GM23338 (cell line): ENCODE measurements at regions not wholly inside any gene's neighbourhood (a gene's known extent, or its start where the extent isn't known, plus 50 kb on each side); places are given as distances from the start of the nearest gene placed in this dataset.

Experiments
- ATAC-seq: fragments of 200-7000 bp; cut with Tn5 transposase; 3 replicates; pipeline ENCODE4 v1.9.1; 2020
- DNase-seq: peaks from one replicate; pipeline ENCODE4 v3.0.0-alpha.2; 2015; ENCODE audit warnings: low spot score
- H2AFZ ChIP-seq: fragments of 200-600 bp; sonication (generic); 2 replicates; pipeline ENCODE4 v1.8.0; 2016; ENCODE audit warnings: antibody characterized with exemption, mild to moderate bottlenecking, moderate library complexity
- H3F3A ChIP-seq: fragments of 200-600 bp; sonication (generic); replicated peaks from 2 replicates; pipeline ENCODE4 v1.8.0; 2017; ENCODE audit warnings: antibody characterized with exemption, mixed run types, low read depth
- H3K27ac ChIP-seq: fragments of 200-600 bp; sonication (generic); 2 replicates; pipeline ENCODE4 v1.6.1; 2016; ENCODE audit warnings: low read depth
- H3K27me3 ChIP-seq: fragments of 200-600 bp; sonication (generic); 2 replicates; pipeline ENCODE4 v1.8.0; 2016; ENCODE audit warnings: mild to moderate bottlenecking, mixed run types, moderate library complexity; ENCODE audit not compliant: insufficient read depth
- H3K36me3 ChIP-seq: fragments of 200-600 bp; sonication (generic); 2 replicates; pipeline ENCODE4 v1.8.0; 2016; ENCODE audit warnings: mild to moderate bottlenecking; ENCODE audit not compliant: insufficient read depth
- H3K4me1 ChIP-seq: fragments of 200-600 bp; sonication (generic); 2 replicates; pipeline ENCODE4 v1.8.0; 2016; ENCODE audit warnings: mild to moderate bottlenecking, moderate library complexity; ENCODE audit not compliant: insufficient read depth
- H3K4me2 ChIP-seq: fragments of 200-600 bp; sonication (generic); 2 replicates; pipeline ENCODE4 v1.7.1; 2017; ENCODE audit warnings: mixed run types
- H3K4me3 ChIP-seq: fragments of 200-600 bp; sonication (generic); 2 replicates; pipeline ENCODE4 v1.6.1; 2016; ENCODE audit warnings: mixed run types
- H3K79me2 ChIP-seq: fragments of 200-600 bp; sonication (generic); replicated peaks from 2 replicates; pipeline ENCODE4 v1.8.0; 2017; ENCODE audit warnings: mild to moderate bottlenecking; ENCODE audit not compliant: insufficient read depth
- H3K9me2 ChIP-seq: fragments of 200-600 bp; sonication (generic); 2 replicates; pipeline ENCODE4 v1.8.0; 2017; ENCODE audit not compliant: insufficient read depth
- H4K20me1 ChIP-seq: fragments of 200-600 bp; sonication (generic); replicated peaks from 2 replicates; pipeline ENCODE4 v1.8.0; 2017; ENCODE audit warnings: mild to moderate bottlenecking; ENCODE audit not compliant: insufficient read depth
- H3K27ac Mint-ChIP-seq: 2 replicates; pipeline ENCODE4 v1.8.0; 2020; ENCODE audit warnings: inconsistent platforms, mild to moderate bottlenecking, moderate library complexity, mixed read lengths
- H3K27me3 Mint-ChIP-seq: 3 replicates; pipeline ENCODE4 v1.8.0; 2022; ENCODE audit warnings: low read depth, mild to moderate bottlenecking, moderate library complexity, mixed read lengths, inconsistent platforms; ENCODE audit not compliant: insufficient read depth, poor library complexity
- H3K36me3 Mint-ChIP-seq: 3 replicates; pipeline ENCODE4 v1.8.0; 2021; ENCODE audit warnings: low read depth, mild to moderate bottlenecking, inconsistent platforms, moderate library complexity, mixed read lengths
- H3K4me1 Mint-ChIP-seq: 3 replicates; pipeline ENCODE4 v1.8.0; 2020; ENCODE audit warnings: mild to moderate bottlenecking, inconsistent platforms, mixed read lengths
- H3K4me3 Mint-ChIP-seq: 3 replicates; pipeline ENCODE4 v1.8.0; 2021; ENCODE audit warnings: moderate library complexity, mild to moderate bottlenecking, inconsistent platforms, mixed read lengths
- H3K9me3 Mint-ChIP-seq: 3 replicates; pipeline ENCODE4 v1.8.0; 2020; ENCODE audit warnings: moderate library complexity, mild to moderate bottlenecking, inconsistent platforms, mixed read lengths
- CREB1 ChIP-seq: fragments of 250-450 bp; sonication (Bioruptor Pico); IDR thresholded peaks from 2 replicates; pipeline ENCODE4 v1.5.0; 2020; ENCODE audit warnings: low read depth, mild to moderate bottlenecking, moderate library complexity
- POLR2AphosphoS5 ChIP-seq: IDR thresholded peaks from 2 replicates; pipeline ENCODE4 v1.6.1; 2016; ENCODE audit warnings: antibody characterized with exemption, low read depth
- TF ChIP-seq, protein P1 (sequence below): IDR thresholded peaks from 2 replicates; pipeline ENCODE4 v1.6.1; 2016; ENCODE audit warnings: antibody characterized with exemption
- TF ChIP-seq, protein P2 (sequence below): fragments of 250-450 bp; sonication (Bioruptor Pico); IDR thresholded peaks from 2 replicates; pipeline ENCODE4 v1.5.0; 2020; ENCODE audit warnings: mild to moderate bottlenecking, moderate library complexity
- TF ChIP-seq, protein P3 (sequence below): IDR thresholded peaks from one replicate; pipeline ENCODE4 v1.6.1; 2018; ENCODE audit warnings: antibody characterized with exemption; ENCODE audit not compliant: unreplicated experiment

DNA sequence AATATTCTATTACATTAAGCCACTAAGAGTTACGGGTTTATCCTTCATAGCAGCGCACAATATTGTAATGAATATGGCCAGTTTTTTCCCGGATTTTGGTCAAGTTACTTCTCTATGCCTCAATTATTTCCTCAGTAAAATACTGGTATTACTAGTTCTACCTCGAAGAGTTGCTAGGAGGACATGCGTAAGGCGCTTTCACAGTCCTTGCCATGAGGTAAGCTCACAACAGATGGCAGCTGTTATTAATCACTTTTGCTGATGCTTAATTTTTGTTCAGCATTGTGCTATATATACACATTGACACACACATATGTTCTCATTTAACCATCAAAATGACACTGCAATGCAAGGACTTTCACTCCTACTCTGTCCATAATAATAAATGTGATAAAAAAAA lies 101.5 kb downstream of the SCG2 start (continued):
- TF ChIP-seq, protein P1, sequence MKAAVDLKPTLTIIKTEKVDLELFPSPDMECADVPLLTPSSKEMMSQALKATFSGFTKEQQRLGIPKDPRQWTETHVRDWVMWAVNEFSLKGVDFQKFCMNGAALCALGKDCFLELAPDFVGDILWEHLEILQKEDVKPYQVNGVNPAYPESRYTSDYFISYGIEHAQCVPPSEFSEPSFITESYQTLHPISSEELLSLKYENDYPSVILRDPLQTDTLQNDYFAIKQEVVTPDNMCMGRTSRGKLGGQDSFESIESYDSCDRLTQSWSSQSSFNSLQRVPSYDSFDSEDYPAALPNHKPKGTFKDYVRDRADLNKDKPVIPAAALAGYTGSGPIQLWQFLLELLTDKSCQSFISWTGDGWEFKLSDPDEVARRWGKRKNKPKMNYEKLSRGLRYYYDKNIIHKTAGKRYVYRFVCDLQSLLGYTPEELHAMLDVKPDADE = no peak
- TF ChIP-seq, protein P2, sequence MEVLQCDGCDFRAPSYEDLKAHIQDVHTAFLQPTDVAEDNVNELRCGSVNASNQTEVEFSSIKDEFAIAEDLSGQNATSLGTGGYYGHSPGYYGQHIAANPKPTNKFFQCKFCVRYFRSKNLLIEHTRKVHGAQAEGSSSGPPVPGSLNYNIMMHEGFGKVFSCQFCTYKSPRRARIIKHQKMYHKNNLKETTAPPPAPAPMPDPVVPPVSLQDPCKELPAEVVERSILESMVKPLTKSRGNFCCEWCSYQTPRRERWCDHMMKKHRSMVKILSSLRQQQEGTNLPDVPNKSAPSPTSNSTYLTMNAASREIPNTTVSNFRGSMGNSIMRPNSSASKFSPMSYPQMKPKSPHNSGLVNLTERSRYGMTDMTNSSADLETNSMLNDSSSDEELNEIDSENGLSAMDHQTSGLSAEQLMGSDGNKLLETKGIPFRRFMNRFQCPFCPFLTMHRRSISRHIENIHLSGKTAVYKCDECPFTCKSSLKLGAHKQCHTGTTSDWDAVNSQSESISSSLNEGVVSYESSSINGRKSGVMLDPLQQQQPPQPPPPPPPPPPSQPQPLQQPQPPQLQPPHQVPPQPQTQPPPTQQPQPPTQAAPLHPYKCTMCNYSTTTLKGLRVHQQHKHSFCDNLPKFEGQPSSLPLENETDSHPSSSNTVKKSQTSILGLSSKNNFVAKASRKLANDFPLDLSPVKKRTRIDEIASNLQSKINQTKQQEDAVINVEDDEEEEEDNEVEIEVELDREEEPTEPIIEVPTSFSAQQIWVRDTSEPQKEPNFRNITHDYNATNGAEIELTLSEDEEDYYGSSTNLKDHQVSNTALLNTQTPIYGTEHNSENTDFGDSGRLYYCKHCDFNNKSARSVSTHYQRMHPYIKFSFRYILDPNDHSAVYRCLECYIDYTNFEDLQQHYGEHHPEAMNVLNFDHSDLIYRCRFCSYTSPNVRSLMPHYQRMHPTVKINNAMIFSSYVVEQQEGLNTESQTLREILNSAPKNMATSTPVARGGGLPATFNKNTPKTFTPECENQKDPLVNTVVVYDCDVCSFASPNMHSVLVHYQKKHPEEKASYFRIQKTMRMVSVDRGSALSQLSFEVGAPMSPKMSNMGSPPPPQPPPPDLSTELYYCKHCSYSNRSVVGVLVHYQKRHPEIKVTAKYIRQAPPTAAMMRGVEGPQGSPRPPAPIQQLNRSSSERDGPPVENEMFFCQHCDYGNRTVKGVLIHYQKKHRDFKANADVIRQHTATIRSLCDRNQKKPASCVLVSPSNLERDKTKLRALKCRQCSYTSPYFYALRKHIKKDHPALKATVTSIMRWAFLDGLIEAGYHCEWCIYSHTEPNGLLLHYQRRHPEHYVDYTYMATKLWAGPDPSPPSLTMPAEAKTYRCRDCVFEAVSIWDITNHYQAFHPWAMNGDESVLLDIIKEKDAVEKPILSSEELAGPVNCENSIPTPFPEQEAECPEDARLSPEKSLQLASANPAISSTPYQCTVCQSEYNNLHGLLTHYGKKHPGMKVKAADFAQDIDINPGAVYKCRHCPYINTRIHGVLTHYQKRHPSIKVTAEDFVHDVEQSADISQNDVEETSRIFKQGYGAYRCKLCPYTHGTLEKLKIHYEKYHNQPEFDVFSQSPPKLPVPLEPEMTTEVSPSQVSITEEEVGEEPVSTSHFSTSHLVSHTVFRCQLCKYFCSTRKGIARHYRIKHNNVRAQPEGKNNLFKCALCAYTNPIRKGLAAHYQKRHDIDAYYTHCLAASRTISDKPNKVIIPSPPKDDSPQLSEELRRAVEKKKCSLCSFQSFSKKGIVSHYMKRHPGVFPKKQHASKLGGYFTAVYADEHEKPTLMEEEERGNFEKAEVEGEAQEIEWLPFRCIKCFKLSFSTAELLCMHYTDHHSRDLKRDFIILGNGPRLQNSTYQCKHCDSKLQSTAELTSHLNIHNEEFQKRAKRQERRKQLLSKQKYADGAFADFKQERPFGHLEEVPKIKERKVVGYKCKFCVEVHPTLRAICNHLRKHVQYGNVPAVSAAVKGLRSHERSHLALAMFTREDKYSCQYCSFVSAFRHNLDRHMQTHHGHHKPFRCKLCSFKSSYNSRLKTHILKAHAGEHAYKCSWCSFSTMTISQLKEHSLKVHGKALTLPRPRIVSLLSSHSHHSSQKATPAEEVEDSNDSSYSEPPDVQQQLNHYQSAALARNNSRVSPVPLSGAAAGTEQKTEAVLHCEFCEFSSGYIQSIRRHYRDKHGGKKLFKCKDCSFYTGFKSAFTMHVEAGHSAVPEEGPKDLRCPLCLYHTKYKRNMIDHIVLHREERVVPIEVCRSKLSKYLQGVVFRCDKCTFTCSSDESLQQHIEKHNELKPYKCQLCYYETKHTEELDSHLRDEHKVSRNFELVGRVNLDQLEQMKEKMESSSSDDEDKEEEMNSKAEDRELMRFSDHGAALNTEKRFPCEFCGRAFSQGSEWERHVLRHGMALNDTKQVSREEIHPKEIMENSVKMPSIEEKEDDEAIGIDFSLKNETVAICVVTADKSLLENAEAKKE = no peak

DNA sequence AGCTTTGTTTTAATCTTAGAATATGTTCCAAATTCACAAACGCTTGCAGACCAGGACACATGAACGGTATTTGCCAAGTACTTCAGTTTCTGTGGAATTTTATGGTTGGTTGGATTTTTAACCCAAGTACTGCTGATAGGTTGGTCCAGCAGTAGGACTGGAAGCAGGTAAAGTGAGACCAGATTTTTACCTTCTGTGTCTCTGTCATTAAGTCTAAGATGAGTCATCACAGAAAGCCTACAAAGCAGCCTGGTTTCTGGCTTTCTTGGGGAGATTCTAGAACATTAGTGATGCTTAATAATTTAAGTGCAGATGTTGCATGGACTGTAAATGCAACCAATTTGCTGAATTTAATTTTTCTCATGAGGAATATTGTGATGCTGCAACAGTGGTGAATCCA lies 100.5 kb downstream of the SCG2 start:
- Histone ChIP-seq H3K4me2 (no peak overlapping the region), H3K9me2 (no peaks in the 10 kb centered on the region), H3K4me1 (no peaks in the 10 kb centered on the region), H3K36me3 (no peaks in the 10 kb centered on the region), H3K27me3 (no peaks in the 10 kb centered on the region), H2AFZ (no peak overlapping the region), H3F3A (no peaks in the 10 kb centered on the region), H3K4me3 (no peak overlapping the region), H4K20me1 (no peaks in the 10 kb centered on the region), H3K79me2 (no peaks in the 10 kb centered on the region), H3K27ac (no peak overlapping the region)
- Mint-ChIP-seq H3K9me3 (no peaks in the 10 kb centered on the region), H3K27me3 (peaks cover 2% of the 10 kb centered on the region), H3K27ac (no peak overlapping the region), H3K4me1 (no peaks in the 10 kb centered on the region), H3K4me3 (no peak overlapping the region), H3K36me3 (no peaks in the 10 kb centered on the region)
- DNase-seq = no peak
- no peak for ATAC-seq
- TF ChIP-seq POLR2AphosphoS5 (no peak), CREB1 (CRISPR knock-in tag) (no peak)
- TF ChIP-seq, protein P3, sequence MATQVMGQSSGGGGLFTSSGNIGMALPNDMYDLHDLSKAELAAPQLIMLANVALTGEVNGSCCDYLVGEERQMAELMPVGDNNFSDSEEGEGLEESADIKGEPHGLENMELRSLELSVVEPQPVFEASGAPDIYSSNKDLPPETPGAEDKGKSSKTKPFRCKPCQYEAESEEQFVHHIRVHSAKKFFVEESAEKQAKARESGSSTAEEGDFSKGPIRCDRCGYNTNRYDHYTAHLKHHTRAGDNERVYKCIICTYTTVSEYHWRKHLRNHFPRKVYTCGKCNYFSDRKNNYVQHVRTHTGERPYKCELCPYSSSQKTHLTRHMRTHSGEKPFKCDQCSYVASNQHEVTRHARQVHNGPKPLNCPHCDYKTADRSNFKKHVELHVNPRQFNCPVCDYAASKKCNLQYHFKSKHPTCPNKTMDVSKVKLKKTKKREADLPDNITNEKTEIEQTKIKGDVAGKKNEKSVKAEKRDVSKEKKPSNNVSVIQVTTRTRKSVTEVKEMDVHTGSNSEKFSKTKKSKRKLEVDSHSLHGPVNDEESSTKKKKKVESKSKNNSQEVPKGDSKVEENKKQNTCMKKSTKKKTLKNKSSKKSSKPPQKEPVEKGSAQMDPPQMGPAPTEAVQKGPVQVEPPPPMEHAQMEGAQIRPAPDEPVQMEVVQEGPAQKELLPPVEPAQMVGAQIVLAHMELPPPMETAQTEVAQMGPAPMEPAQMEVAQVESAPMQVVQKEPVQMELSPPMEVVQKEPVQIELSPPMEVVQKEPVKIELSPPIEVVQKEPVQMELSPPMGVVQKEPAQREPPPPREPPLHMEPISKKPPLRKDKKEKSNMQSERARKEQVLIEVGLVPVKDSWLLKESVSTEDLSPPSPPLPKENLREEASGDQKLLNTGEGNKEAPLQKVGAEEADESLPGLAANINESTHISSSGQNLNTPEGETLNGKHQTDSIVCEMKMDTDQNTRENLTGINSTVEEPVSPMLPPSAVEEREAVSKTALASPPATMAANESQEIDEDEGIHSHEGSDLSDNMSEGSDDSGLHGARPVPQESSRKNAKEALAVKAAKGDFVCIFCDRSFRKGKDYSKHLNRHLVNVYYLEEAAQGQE = no peak
- TF ChIP-seq, protein P2 = no peak
